ENCODE measurements at regions not wholly inside any gene's neighbourhood (a gene's known extent, or its start where the extent isn't known, plus 50 kb on each side); places are given as distances from the start of the nearest gene placed in this dataset.

GRCh38 chr18:76757925-76758324 lies 64.4 kb upstream of the ZNF236 start (continued):
- no peak for TF ChIP-seq GLI4 (tag by site-specific recombination; IDR thresholded peaks at IDR 0.05)
- TF ChIP-seq OVOL3 (tag by site-specific recombination; IDR thresholded peaks at IDR 0.05), result no peak
- no peak for TF ChIP-seq ZNF692 (tag by site-specific recombination; IDR thresholded peaks at IDR 0.05)
- no peak for TF ChIP-seq ZBTB17 (tag by site-specific recombination; IDR thresholded peaks at IDR 0.05)
- TF ChIP-seq ZNF18 (tag by site-specific recombination; IDR thresholded peaks at IDR 0.05), result no peak
- no peak for TF ChIP-seq ZNF596 (tag by site-specific recombination; IDR thresholded peaks at IDR 0.05)
- TF ChIP-seq ZNF426 (tag by site-specific recombination; IDR thresholded peaks at IDR 0.05), result no peak

- ChIA-PET CTCF (no interaction called here), POLR2A (no interaction called here)
- H3K27ac ChIP-seq (ENCODE audit: extremely low read depth, low read depth, low read length), result no peak overlapping the region
- no peak overlapping the region for H3K4me3 ChIP-seq (ENCODE audit: low read depth, low read length)
- no peaks in the 10 kb centered on the region for H3K36me3 ChIP-seq (ENCODE audit: control insufficient read depth in 2 of 2, insufficient read depth in 1 of 2, low read length in 2 of 2)
- H3K4me1 ChIP-seq (ENCODE audit: control insufficient read depth, insufficient read depth, low read length), result no peaks in the 10 kb centered on the region
- no peaks in the 10 kb centered on the region for H3K9me3 ChIP-seq (ENCODE audit: control insufficient read depth, insufficient read depth, low read depth, low read length)
- TF ChIP-seq ZNF148 (tag by site-specific recombination; IDR thresholded peaks at IDR 0.05; ENCODE audit: borderline replicate concordance), result no peak
- TF ChIP-seq ZNF747 (tag by site-specific recombination; IDR thresholded peaks at IDR 0.05), result no peak
- TF ChIP-seq FEZF1 (tag by site-specific recombination; IDR thresholded peaks at IDR 0.05), result no peak
- no peak for TF ChIP-seq EGR2 (tag by site-specific recombination; IDR thresholded peaks at IDR 0.05; ENCODE audit: low read depth)
- TF ChIP-seq GLIS2 (tag by site-specific recombination; IDR thresholded peaks at IDR 0.05), result no peak
- no peak for TF ChIP-seq ZNF280D (tag by site-specific recombination; IDR thresholded peaks at IDR 0.05)
These were observed 65.0 kb upstream of the ZNF236 start for GRCh38 chr18:76757335-76757734.

GRCh38 chr18:76756531-76757253 lies 65.7 kb upstream of the ZNF236 start:
- ChIA-PET CTCF (no interaction called here), POLR2A (no interaction called here)
- no peaks in the 10 kb centered on the region for H3K9me3 ChIP-seq (ENCODE audit: control insufficient read depth, insufficient read depth, low read depth, low read length)
- H3K27ac ChIP-seq (ENCODE audit: extremely low read depth, low read depth, low read length), result no peak overlapping the region
- no peaks in the 10 kb centered on the region for H3K36me3 ChIP-seq (ENCODE audit: control insufficient read depth in 2 of 2, insufficient read depth in 1 of 2, low read length in 2 of 2)
- no peaks in the 10 kb centered on the region for H3K4me1 ChIP-seq (ENCODE audit: control insufficient read depth, insufficient read depth, low read length)
- no peak overlapping the region for H3K4me3 ChIP-seq (ENCODE audit: low read depth, low read length)
- TF ChIP-seq ZNF585B (tag by site-specific recombination; IDR thresholded peaks at IDR 0.05) (no peak), GLIS1 (tag by site-specific recombination; IDR thresholded peaks at IDR 0.05) (no peak), ZNF510 (tag by site-specific recombination; IDR thresholded peaks at IDR 0.05; ENCODE audit: insufficient replicate concordance) (no peak), ZSCAN23 (tag by site-specific recombination; IDR thresholded peaks at IDR 0.05) (no peak), ZNF221 (tag by site-specific recombination; IDR thresholded peaks at IDR 0.05; ENCODE audit: borderline replicate concordance) (no peak), ZNF366 (tag by site-specific recombination; conservative IDR thresholded peaks at IDR 0.05) (no peak), ZNF157 (tag by site-specific recombination; IDR thresholded peaks at IDR 0.05) (no peak), TCF7L2 (IDR thresholded peaks at IDR 0.05; ENCODE audit: borderline replicate concordance, low read depth, low read length) (no peak), ZNF548 (tag by site-specific recombination; IDR thresholded peaks at IDR 0.05) (no peak), ZNF391 (tag by site-specific recombination; IDR thresholded peaks at IDR 0.05; ENCODE audit: borderline replicate concordance, low read depth) (no peak), ZNF660 (tag by site-specific recombination; IDR thresholded peaks at IDR 0.05) (no peak), ZIC2 (tag by site-specific recombination; IDR thresholded peaks at IDR 0.05) (no peak), ZNF350 (tag by site-specific recombination; IDR thresholded peaks at IDR 0.05) (no peak), ZNF571 (tag by site-specific recombination; IDR thresholded peaks at IDR 0.05) (no peak)

Data from HEK293 (cell line).